ENCODE measurements at regions not wholly inside any gene's neighbourhood (a gene's known extent, or its start where the extent isn't known, plus 50 kb on each side); places are given as distances from the start of the nearest gene placed in this dataset.

- no peak overlapping the region for H3K27ac ChIP-seq (ENCODE audit: low read length)
- no peaks in the 10 kb centered on the region for H4K20me1 ChIP-seq (ENCODE audit: insufficient read depth, low read length)
- no peak for TF ChIP-seq CTCF (IDR thresholded peaks at IDR 0.05; ENCODE audit: low read depth, low read length)
- TF ChIP-seq EZH2phosphoT487 (IDR thresholded peaks at IDR 0.05; ENCODE audit: low read depth): no peak
- no peak overlapping the region for H2AFZ ChIP-seq (ENCODE audit: low read depth, low read length)
- peaks cover 4% of the 10 kb centered on the region; the same call in 1 of the 2 replicates for H3K27me3 ChIP-seq (ENCODE audit: low read depth, low read length)
- no peaks in the 10 kb centered on the region for H3K36me3 ChIP-seq (replicated peaks; ENCODE audit: low read depth, low read length)
- H3K9me3 ChIP-seq (ENCODE audit: insufficient read depth, low read length): no peaks in the 10 kb centered on the region
- no peak overlapping the region for H3K4me2 ChIP-seq (ENCODE audit: low read length)
- no peak overlapping the region for H3K4me3 ChIP-seq (ENCODE audit: low read length)
- H3K9ac ChIP-seq (ENCODE audit: low read length): no peak overlapping the region
- H3K79me2 ChIP-seq (ENCODE audit: low read length): no peaks in the 10 kb centered on the region
- H3K4me1 ChIP-seq (ENCODE audit: low read length): no peaks in the 10 kb centered on the region
These were observed 219.6 kb upstream of the LRRN1 start for GRCh38 chr3:3579658-3580057.

- no peaks in the 10 kb centered on the region for H3K9me3 ChIP-seq (ENCODE audit: insufficient read depth, low read length)
- H3K27ac ChIP-seq (ENCODE audit: low read length): no peak overlapping the region
- H3K4me1 ChIP-seq (ENCODE audit: low read length): no peaks in the 10 kb centered on the region
- no peak overlapping the region for H3K4me3 ChIP-seq (ENCODE audit: low read length)
- H3K9ac ChIP-seq (ENCODE audit: low read length): no peak overlapping the region
- no peaks in the 10 kb centered on the region for H3K79me2 ChIP-seq (ENCODE audit: low read length)
- no peak overlapping the region for H2AFZ ChIP-seq (ENCODE audit: low read depth, low read length)
- peaks cover 4% of the 10 kb centered on the region; the same call in 1 of the 2 replicates for H3K27me3 ChIP-seq (ENCODE audit: low read depth, low read length)
- no peak for TF ChIP-seq EZH2phosphoT487 (IDR thresholded peaks at IDR 0.05; ENCODE audit: low read depth)
- no peak for TF ChIP-seq CTCF (IDR thresholded peaks at IDR 0.05; ENCODE audit: low read depth, low read length)
- H3K4me2 ChIP-seq (ENCODE audit: low read length): no peak overlapping the region
- no peaks in the 10 kb centered on the region for H3K36me3 ChIP-seq (replicated peaks; ENCODE audit: low read depth, low read length)
- H4K20me1 ChIP-seq (ENCODE audit: insufficient read depth, low read length): no peaks in the 10 kb centered on the region
These were observed 220.5 kb upstream of the LRRN1 start for GRCh38 chr3:3578718-3579117.

- TF ChIP-seq CTCF (IDR thresholded peaks at IDR 0.05; ENCODE audit: low read depth, low read length): no peak
- no peak for TF ChIP-seq EZH2phosphoT487 (IDR thresholded peaks at IDR 0.05; ENCODE audit: low read depth)
- no peaks in the 10 kb centered on the region for H3K9me3 ChIP-seq (ENCODE audit: insufficient read depth, low read length)
- no peak overlapping the region for H3K4me2 ChIP-seq (ENCODE audit: low read length)
- peaks cover 4% of the 10 kb centered on the region; the same call in 1 of the 2 replicates for H3K27me3 ChIP-seq (ENCODE audit: low read depth, low read length)
- H2AFZ ChIP-seq (ENCODE audit: low read depth, low read length): no peak overlapping the region
- no peaks in the 10 kb centered on the region for H3K36me3 ChIP-seq (replicated peaks; ENCODE audit: low read depth, low read length)
- H4K20me1 ChIP-seq (ENCODE audit: insufficient read depth, low read length): no peaks in the 10 kb centered on the region
- H3K9ac ChIP-seq (ENCODE audit: low read length): no peak overlapping the region
- no peak overlapping the region for H3K27ac ChIP-seq (ENCODE audit: low read length)
- no peaks in the 10 kb centered on the region for H3K4me1 ChIP-seq (ENCODE audit: low read length)
- no peaks in the 10 kb centered on the region for H3K79me2 ChIP-seq (ENCODE audit: low read length)
- no peak overlapping the region for H3K4me3 ChIP-seq (ENCODE audit: low read length)
These were observed 221.4 kb upstream of the LRRN1 start for GRCh38 chr3:3577823-3578222.

GRCh38 chr3:3573341-3573740, 225.9 kb upstream of the LRRN1 start:
- Histone ChIP-seq H3K4me3 (ENCODE audit: low read length) (no peak overlapping the region), H4K20me1 (ENCODE audit: insufficient read depth, low read length) (no peaks in the 10 kb centered on the region)
- no peak for TF ChIP-seq CTCF (IDR thresholded peaks at IDR 0.05; ENCODE audit: low read depth, low read length)
- TF ChIP-seq EZH2phosphoT487 (IDR thresholded peaks at IDR 0.05; ENCODE audit: low read depth): no peak

More at GRCh38 chr3:3573341-3573740, 225.9 kb upstream of the LRRN1 start:
- Histone ChIP-seq H3K4me2 (ENCODE audit: low read length) (no peak overlapping the region), H3K9me3 (ENCODE audit: insufficient read depth, low read length) (no peaks in the 10 kb centered on the region), H2AFZ (ENCODE audit: low read depth, low read length) (no peak overlapping the region), H3K9ac (ENCODE audit: low read length) (no peak overlapping the region), H3K27me3 (ENCODE audit: low read depth, low read length) (no peaks in the 10 kb centered on the region), H3K27ac (ENCODE audit: low read length) (no peak overlapping the region), H3K79me2 (ENCODE audit: low read length) (no peaks in the 10 kb centered on the region), H3K36me3 (replicated peaks; ENCODE audit: low read depth, low read length) (no peaks in the 10 kb centered on the region), H3K4me1 (ENCODE audit: low read length) (no peaks in the 10 kb centered on the region)
